ENCODE measurements at regions not wholly inside any gene's neighbourhood (a gene's known extent, or its start where the extent isn't known, plus 50 kb on each side); places are given as distances from the start of the nearest gene placed in this dataset.

GRCh38 chr1:244219802-244220201 lies 168.7 kb downstream of the ZBTB18 start:
- no peak for DNase-seq (ENCODE audit: low spot score)
- TF ChIP-seq CTCF (IDR thresholded peaks at IDR 0.05; ENCODE audit: extremely low read depth, insufficient read depth, missing control alignments): no peak
- in situ Hi-C loops (cut with MboI; ENCODE audit: low pct_unique_long_range_greater_than_20kb, low sequenced_read_pairs, unreplicated experiment): no loop called here

GRCh38 chr1:244220410-244220809 lies 169.3 kb downstream of the ZBTB18 start:
- no peak for TF ChIP-seq CTCF (IDR thresholded peaks at IDR 0.05; ENCODE audit: extremely low read depth, insufficient read depth, missing control alignments)
- in situ Hi-C loops (cut with MboI; ENCODE audit: low pct_unique_long_range_greater_than_20kb, low sequenced_read_pairs, unreplicated experiment): no loop called here
- no peak for DNase-seq (ENCODE audit: low spot score)

- in situ Hi-C loops (cut with MboI; ENCODE audit: low pct_unique_long_range_greater_than_20kb, low sequenced_read_pairs, unreplicated experiment): no loop called here
- TF ChIP-seq CTCF (IDR thresholded peaks at IDR 0.05; ENCODE audit: extremely low read depth, insufficient read depth, missing control alignments): no peak
These were observed 170.9 kb downstream of the ZBTB18 start for GRCh38 chr1:244221991-244222390.

GRCh38 chr1:244224487-244225430 lies 173.7 kb downstream of the ZBTB18 start:
- in situ Hi-C loops (cut with MboI; ENCODE audit: low pct_unique_long_range_greater_than_20kb, low sequenced_read_pairs, unreplicated experiment): no loop called here
- DNase-seq (ENCODE audit: low spot score): no peak
- TF ChIP-seq CTCF (IDR thresholded peaks at IDR 0.05; ENCODE audit: extremely low read depth, insufficient read depth, missing control alignments): no peak

More at GRCh38 chr1:244221991-244222390, 170.9 kb downstream of the ZBTB18 start:
- DNase-seq (ENCODE audit: low spot score): no peak

- in situ Hi-C loops (cut with MboI; ENCODE audit: low pct_unique_long_range_greater_than_20kb, low sequenced_read_pairs, unreplicated experiment): no loop called here
These were observed 175.4 kb downstream of the ZBTB18 start for GRCh38 chr1:244226435-244226834.

GRCh38 chr1:244230470-244230869 lies 179.4 kb downstream of the ZBTB18 start:
- TF ChIP-seq CTCF (IDR thresholded peaks at IDR 0.05; ENCODE audit: extremely low read depth, insufficient read depth, missing control alignments): no peak
- in situ Hi-C loops (cut with MboI; ENCODE audit: low pct_unique_long_range_greater_than_20kb, low sequenced_read_pairs, unreplicated experiment): no loop called here
- DNase-seq (ENCODE audit: low spot score): no peak

More at GRCh38 chr1:244226435-244226834, 175.4 kb downstream of the ZBTB18 start:
- no peak for TF ChIP-seq CTCF (IDR thresholded peaks at IDR 0.05; ENCODE audit: extremely low read depth, insufficient read depth, missing control alignments)
- no peak for DNase-seq (ENCODE audit: low spot score)
